GM21526 (cell line): ENCODE measurements at regions not wholly inside any gene's neighbourhood (a gene's known extent, or its start where the extent isn't known, plus 50 kb on each side); places are given as distances from the start of the nearest gene placed in this dataset.

ENCODE experiments used
- ATAC-seq: cut with Tn5 transposase; IDR thresholded peaks from one replicate; pipeline ENCODE4 v1.9.1; 2021; ENCODE audit warnings: moderate library complexity; ENCODE audit not compliant: unreplicated experiment, low FRiP score

DNA sequence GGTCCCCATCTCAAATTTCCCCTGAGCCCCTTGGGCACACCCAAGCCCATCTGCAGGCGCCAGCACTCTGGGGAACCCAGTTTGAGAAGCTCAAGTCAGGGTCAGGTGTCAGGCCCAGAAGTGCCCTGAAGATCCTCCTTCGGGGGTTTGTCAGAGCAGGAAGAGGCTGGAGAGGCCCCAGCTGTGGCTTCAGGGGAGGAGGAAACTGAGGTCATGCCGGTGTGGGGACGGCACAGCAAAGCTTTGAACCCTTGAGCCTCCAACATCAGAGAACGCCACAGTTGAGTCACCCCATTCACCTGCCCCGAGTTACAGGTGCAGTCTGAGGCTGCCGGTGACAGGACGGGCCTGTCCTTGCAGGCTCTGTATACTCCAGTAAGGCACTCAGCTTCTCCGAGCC, 140.2 kb upstream of the CIBAR2 start:
- ATAC-seq = no peak

DNA sequence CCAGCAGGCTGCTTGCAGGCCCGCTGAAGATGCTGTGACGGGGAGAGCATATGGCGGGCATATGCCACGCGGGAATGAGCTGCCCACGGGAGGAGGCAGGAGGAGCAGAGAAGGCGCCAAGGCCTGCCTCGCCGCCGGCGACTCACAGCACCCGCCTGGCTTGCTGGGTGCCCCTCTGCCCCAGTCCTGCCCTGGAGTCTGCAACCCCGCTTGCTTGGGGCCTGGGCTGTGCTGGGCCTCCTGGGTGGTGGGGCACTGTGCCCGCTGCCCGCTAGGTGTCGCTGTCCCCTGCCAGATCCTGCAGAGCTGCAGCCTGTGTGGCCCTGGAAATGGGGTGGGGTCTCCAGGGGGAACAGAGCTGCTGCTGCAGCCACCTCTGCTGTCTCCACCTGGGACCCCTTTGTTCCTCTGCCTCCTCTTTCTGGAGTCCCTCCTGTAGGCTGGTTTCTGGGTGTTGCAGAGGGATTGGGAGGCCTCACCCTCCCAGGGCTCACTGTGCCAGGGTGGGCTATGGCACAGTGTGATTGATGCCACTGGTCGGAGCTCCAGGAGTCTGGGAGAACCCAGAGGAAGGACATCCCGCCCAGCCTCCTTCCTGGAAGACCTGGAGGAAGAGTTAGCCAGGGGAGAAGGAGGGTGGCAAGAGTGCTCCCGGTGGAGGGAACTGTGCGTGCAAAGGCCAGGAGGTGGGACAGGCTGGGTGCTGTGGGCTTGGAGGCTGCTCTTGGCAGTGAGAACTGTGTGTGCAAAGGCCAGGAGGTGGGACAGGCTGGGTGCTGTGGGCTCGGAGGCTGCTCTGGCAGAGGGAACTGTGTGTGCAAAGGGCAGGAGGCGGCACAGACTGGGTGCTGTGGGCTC, 141.0 kb upstream of the CIBAR2 start:
- peak; percentile 54 for ATAC-seq

DNA sequence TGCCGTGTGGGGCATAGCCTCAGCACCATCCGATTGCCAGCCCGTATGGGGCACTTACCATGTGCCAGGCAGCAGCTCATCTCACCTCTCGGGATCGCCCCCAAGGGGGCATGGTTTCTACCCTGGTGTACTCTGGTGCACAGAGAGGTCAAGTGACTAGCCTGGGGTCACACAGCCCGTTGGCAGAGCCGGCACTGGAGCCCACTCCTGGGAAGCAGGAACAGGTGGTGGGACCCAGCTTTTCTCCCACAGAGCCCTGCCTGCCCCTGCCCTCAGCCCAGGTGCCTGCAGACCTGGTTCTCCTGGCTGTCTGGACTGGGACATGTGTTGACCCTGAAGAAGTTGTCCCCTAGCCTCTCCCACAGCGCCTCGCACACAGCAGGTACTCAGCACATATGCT, 141.8 kb upstream of the CIBAR2 start:
- no peak for ATAC-seq

DNA sequence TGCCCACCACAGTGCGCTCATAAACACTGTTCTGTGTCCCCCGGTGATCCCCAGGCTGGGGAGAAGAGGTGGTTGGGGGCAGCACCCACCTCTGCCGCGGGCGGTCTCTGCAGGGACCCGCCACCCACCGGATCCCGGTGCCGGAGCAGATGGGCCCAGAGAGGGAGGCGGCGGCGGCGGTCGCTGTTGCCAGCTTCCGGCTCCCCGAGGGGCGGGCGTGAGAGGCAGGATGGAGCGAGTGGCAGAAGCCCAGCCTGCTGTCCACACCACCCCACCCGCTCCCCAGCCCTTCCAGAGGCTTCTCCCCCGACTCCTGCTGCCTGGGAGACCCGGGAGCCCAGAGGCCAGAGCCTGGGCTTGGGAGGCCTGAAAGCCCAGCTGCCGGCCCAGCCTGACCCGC, 142.6 kb upstream of the CIBAR2 start:
- no peak for ATAC-seq

DNA sequence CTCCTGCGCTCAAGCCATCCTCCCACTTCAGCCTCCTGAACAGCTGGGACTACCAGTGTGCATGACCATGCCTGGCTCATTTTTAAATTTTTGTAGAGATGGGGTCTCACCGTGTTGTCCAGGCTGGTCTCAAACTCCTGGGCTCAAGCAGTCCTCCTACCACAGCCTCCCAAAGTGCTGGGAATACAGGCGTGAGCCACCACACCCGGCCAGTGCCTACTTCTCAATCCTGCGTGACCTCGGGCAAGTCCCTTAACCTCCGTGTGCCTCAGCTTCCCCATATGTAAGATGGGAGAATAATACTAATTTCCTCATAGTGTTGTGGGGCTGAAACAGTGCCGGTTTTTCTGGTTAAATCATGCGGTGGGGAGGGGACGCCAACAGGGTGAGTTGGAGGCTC, 143.5 kb upstream of the CIBAR2 start:
- ATAC-seq = no peak

DNA sequence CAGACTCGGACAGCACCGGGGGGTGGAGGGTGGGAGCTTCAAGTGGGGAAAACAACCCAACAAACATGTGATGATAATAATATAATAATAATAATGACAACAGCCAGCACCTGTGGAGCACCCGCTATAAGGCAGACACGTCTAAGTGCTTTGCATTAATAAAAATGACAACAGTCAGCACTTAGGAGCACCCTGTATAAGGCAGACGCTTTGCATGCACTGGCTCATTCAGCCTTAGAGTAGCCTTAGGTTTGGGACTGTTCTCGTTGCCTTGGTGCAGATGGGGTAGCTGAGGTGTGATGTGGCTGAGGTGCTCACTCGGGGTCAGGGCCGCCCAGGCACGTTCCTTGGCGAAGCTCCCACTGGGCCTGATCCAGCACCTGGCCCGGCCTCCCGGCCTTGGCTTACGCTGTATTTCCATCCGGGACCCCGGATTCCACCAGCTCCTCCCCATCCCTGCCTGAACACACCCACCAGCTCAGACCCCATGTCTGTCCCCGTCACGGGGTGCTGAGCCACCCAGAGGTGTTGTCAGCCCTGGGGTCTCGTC, 144.0 kb upstream of the CIBAR2 start:
- no peak for ATAC-seq

DNA sequence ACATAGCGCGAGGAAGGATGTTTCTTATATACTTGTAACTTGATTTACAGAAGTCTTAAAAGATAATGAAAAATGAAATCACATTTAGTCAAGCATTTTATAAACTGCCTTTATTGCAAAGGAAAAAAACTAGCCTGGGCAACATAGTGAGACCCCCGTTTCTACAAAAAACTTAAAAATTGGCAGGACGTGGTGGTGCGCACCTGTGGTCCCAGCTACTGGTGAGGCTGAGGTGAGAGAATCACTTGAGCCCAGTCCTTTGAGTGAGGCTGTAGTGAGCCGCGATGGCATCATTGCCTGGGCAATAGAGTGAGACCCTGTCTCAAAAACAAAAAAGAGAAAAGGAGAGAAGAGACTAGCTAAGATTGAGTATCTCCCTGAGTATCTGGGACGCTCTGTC, 145.2 kb upstream of the CIBAR2 start:
- ATAC-seq = no peak

DNA sequence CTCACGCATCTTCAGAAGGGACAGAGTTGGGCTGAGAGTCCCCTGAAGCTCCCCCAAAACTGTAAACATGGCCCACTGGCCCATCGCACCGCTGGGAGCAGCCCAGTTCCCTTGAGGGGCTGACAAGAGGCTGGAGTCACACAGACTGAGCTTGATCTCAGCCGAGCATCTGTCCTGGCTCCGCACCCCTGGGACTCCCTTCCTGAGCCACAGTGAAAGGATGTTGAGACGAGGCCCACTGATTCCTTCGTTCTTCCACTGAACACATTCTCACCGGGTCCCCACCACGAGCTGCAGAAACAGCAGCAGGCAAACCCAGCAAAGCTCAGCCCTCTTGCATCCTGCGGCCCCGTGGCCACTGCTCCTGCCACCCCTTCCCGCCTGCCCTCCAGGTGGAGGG, 145.9 kb upstream of the CIBAR2 start:
- ATAC-seq = no peak

DNA sequence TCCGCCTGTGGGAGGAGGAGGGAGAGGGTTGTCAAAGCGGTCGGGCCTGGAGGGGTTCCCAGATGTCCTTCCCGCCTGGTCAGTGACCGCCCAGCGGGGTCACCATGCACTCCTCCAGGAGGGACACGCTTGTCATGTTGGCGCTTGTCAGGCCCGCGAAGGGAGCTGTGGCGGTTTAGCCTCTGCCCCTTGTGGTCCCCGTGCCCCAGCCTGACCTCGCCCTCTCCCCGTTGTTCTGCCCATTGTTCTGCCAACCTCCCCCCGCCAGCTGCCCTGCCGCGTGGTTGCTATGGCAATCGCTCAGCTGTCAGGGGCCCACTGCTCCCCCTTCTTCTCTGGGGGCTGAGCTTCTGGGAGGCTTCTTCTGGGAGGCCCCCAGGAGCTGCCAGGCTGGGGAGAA, 146.4 kb upstream of the CIBAR2 start:
- no peak for ATAC-seq

DNA sequence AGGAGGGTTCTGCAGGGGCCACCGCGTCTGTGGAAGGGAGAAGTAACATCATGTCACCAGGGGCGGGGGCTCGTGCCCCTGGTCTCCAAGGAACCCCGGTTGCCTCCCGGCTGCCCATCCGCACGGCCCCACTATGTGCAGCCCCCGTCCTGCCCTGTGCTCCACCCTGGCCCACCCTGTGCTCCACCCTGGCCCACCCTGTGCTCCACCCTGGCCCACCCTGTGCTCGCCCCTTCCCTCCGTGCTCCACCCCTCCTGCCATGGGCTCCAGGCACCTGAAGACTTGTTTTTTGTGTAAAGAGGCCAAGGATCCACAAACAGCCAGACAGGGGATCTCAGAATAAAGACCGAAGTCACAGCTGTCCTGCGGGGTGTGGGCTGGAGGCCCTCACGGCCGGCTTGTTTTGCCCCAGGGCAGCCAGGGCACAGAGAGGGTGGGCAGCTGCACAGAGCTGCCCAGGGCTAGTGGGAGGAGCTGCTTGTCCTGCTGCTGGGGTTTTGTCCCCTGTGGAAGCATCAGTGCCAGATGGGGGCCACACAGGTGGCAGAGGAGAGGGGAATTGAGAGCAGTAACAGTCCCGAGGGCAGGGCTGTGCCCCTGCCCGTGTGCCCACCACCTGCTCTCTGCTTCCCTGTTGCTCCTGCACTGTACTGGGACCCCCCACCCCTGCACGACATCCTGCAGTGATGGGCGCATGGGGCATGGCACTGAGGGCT, 147.0 kb upstream of the CIBAR2 start:
- ATAC-seq = no peak

DNA sequence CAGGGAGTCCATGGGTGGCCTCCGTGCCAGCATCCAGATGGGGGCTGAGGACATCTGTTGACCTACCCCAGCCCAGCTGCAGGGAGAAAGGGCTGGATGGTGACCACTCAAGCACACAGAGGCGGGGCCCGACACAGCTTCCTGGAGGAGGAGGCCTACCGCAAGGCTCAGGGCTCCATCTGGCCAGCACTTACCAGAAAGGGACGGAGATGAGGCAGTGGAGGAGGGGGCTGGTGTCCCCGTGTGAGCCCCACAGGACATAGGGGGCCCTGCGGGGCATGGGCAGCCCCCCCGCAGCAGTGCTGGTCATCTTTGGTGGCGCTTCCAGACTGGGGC, 147.5 kb upstream of the CIBAR2 start:
- ATAC-seq = no peak

DNA sequence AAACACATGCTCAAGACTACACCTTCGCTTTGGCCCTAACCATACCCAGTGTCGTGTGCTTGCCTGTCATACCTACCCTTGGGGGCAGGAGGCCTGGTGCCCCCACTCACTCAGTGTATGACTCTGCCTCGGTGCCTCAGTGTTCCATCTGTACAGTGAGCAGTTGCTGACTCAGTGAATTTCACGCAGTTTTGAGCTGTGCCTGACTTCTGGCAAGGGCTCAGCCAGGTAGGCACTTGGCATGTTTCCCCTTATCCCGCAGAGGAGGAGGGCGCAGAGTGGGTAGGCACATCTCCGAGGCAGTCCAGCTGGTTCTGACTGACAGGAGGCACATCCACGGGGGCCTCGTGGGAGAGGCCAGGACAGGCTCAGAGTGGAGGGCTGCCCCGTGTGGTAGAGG, 148.9 kb upstream of the CIBAR2 start:
- ATAC-seq = no peak

DNA sequence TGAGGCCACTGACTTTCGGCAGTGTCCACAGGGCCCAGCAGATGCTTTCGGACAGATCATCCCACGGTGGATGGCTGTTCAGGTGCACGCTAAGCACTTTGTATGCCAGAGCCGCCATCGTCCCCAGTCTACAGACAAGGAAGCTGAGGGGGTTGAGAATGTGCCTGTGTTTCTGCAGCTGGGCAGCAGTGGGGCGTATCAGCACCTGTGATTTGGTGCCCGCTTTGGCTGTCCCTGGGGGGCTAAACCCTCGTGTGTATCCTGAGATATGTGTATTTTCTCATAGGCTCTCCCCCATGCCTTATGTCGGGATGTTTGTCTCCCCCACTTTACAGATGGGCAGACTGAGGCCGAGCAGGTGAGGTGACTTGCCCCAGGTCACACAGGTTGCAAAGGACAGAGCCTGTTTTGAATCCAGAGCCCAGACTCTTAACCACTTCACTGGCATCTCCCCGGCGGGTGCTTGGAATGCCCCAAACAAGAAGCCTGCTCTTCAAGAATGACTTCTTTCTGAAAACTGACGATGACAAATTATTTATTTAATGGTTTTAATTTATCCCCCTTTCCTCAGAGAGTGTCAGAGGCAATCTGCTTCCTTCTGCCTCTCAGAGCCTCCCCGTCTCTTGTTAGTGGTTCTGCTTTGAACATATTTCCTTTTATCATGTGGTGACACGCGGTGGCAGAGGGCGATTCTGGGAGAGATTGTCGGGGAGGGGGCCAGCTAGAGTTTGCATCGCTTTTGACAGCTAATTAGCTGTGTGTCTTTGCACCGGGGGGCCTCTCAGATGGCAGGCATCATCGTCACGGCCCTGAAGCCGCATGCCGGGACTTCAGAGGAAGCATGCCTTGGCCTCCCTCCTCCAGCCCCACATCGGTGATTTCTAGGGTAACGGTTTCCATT, 149.6 kb upstream of the CIBAR2 start:
- ATAC-seq = no peak

DNA sequence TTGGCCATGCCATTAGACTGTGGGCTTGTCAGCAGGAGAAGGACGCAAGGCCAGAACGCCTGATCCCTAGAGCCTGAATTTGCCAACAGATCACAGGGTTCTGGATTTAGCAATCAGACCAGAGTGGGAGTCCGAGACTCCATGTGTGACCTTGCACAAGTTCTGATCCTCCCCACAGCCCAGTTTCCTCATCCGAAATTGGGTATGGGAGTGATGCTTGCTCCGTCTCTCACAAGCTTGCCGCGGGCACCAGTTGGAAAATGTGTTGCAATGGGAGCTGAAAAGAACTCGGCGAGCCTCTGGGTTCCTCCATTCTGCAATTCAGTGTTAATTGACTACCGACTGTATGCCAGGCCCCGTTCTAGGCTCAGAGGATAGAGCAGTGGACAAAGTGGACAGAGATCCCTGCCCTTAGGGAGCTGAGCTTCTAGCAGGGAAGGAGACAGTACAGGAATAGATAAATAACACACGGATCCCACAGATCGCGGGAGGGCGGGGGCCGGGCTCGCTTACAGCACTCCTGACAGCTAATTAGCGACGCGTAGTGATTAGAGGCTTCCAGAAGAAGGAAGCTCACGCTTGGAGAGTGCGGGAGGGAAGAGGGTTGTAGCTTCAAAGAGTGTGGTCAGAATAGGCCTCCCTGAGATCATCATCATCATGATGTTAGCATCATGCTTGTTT, 150.4 kb upstream of the CIBAR2 start:
- ATAC-seq = no peak

DNA sequence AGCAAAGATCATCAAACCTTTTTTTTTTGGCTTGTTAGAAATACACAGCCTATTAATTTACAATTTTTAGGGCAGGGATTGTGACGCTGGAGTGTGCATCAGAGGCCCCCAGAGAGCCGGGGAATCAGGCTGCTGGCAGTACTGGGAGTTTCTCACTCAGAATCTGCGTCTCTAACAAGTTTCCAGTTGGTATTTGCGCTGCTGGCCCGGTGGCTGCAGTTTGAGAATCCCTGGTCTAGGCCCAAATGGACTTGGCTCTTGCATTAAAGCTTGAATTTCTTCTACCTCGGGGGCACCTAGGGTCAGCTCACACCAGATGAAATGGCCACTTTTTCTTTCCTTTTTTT, 150.9 kb upstream of the CIBAR2 start:
- ATAC-seq = no peak

DNA sequence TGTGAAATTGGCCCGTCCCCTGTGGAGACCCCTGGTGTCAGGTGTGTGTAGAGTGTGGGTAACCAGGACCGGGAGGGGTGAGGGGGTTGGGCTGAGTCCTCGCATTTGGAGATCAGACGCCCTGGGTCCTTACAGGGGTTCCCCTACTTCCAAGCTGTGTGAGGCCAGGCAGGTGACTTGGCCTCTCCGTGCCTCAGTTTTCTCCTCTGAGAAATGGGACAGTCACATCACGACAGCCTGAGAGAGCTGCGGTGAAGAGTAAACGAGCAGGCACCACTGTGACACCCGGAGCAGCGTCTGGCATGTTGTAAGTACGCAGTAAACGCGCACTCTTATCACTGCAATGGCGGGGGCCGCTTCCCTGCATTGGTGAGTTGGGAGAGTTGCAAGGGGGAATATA, 152.5 kb upstream of the CIBAR2 start:
- ATAC-seq = no peak

DNA sequence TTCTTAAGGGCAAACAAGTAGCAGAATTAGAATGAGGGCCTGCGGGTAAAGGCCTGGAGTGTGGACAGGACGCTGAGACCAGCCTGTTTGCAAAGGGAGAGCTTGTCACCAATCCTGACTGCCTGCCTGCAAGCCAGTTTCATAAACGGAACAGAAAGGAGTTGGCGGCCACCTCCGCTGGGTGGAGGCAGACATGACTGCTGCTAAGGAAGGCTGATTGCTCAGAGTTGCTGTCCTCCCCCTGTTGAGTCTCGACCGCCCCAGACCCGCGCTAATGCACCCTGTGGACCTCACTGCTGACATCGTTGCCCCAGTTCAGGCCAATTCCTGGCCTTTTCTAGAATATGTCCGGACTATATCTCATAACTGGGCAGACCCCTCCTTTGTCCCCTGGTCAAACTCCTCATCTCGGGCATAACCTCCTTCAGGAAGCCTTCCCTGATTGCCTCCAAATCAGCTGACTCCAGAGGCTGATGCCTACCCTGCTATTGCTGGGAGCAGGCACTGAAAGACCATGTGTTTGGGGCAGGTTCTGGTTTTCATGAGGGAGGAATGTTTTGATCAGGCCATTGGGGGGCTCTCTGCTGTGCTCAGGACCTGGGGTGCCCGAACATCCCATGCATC, 153.0 kb upstream of the CIBAR2 start:
- ATAC-seq = no peak

DNA sequence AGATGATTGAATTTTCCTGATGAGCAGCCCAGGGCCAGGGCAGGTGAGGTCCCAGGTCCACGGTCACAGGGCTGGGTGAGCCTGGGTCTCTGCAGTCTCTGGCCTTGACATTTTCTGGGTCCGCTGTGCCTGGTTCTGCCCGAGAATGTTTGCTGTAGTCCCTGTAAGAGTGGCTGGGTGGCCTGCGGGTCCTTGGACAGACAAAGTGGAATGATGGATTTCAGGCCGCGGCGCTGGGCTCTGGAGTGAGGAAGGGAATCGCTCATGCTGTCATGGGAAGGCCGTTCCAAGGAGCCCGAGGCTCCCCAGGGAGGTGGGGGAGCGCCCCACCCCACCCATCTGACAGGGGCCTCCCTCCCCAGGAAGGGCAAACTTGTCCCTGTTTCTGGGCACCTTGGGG, 153.5 kb upstream of the CIBAR2 start:
- no peak for ATAC-seq

DNA sequence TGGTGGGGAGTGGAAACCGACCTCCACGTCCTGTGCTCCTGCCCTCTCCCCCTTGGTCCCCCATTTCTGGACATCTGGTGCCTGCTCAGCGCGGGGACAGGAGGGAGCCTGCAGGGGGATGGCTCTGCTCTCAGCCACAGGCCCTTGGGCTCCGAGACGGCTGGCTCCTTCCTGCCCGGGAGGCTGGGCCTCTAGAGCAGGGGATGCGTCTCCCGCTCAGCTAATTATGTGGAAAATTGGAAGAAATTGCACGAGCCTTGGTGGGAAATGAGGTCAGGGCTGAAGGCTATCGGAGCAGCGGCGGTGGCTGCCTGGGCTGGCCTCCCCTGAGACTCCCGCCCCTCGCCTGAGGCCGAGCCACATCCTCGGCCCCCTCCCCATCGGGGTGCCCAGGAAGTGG, 154.6 kb upstream of the CIBAR2 start:
- no peak for ATAC-seq

DNA sequence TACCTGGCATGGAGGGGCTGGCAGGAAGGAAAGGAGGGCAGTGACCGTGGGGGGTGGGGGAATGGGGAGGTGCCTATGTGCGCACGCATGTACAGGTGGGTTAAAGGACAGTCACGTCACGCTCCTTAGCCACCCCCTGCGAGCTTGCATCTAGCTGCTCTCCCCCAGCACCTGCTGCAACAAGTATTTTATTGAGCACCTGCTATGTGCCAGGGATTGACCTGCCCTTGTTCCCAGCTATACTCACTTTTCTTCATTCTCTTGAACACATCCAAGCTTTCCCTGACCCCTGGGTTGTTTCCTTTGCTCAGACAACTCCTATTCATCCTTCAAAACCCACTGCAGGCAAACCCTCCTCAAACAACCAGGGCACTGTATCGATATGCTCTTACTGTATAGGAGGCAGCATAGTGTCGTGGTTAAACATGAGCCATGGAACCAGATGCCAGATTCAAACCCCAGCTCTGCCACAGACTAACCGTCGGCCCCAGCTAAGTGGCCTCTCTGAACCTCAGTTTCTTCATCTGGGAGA, 155.2 kb upstream of the CIBAR2 start:
- ATAC-seq = no peak
